NCI-H187 (cell line): ENCODE measurements at regions not wholly inside any gene's neighbourhood (a gene's known extent, or its start where the extent isn't known, plus 50 kb on each side); places are given as distances from the start of the nearest gene placed in this dataset.
"Not testable (repeated sequence)": the region's sequence is repeated elsewhere in the genome, so short reads cannot be mapped to it uniquely, and the experiment has no call there.

Experiments
- DNase-seq, 2 experiments: peaks; one replicate each; lab custom pipeline; 2025; lab: John Stamatoyannopoulos, UW

DNA sequence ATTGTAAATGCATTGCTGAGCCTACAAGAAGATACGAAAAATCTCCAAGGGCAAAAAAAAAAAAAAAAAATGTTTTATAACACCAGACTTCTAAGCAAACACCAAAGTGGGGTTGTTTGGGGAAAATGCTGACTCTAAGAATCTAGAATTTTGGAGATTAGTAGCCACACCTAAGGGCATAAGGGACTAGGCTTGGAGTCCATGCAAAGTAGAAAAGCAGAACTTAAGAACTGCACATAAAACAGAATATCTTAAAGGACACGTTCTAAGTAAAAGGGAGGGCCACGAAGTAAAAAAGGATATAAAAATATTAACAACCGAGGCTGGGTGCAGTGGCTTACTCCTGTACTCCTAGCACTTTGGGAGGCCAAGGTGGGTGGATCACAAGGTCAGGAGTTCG, 269.8 kb upstream of the AUTS2 start:
- DNase-seq = no peak

DNA sequence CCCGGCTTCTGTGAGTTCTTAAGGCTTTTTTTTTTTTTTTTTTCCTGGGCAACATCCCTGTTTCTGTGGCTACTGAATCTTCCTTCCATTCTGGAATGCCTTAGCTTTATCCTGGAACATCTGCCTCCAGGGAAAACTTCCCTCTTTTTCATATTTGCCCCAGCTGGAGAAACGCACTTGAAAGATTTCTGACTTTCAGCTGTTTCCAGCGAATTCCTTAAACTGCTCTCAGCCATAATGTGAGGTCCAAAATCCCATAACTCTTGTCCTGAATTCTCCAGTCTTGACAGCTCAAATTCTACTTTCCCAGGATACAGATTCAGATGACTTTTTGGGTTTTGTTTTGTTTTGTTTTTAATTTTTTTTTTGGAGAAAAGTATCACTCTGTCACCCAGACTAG, 263.6 kb upstream of the AUTS2 start:
- DNase-seq = no peak

DNA sequence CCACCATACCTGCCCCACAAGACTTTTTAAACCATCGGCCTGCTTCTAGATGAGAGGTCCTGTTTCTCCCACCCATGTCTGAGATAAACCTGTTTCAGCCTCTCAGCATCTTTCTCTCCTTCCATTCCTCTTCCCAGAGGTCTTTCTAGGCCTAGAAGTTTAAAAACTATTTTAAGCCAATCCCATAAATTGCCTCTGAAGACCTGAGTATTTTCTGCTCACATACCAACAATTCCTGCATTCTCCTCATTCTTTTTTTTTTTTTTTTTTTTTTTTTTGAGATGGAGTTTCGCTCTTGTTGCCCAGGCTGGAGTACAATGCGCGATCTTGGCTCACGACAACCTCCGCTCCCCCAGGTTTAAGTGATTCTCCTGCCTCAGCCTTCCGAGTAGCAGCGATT, 262.9 kb upstream of the AUTS2 start:
- DNase-seq = no peak

DNA sequence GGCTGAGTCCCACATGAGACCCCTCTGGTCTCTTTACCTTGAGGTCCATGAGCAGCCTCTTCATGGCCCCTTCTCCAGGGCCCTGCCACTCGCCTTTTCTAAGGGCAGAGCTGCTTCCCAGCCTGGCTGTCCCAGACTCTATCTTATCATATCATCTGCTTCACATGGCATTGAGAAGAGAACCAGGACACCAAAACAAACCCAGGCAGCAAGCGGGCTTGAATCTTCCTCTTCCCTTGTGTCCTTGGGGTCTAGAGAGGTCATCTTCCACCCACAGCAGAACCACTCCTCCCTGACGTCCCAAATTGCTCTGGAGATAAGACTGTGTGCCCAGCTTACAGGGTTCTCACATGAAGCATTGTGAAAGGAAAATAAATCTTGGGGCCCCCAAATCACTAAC, 261.3 kb upstream of the AUTS2 start:
- DNase-seq = no peak

DNA sequence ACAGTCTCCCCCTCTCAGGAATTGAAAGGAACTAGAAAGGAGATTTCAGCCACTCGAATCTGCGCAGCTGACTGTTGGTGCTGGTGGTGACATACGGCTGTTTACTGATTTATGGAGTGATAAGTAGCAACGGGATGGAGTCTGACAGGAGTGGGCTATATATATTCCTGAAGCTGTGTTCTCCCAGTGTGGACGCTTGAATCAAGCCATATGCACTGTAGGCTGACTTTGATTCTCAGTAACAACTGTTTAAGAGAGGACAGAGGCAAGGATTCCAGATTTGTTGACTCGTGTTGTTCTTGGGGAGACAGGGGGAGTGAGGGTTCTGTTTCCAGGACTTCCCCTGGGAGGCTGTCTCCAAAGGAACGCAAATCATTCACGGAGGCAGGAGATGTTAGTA, 260.1 kb upstream of the AUTS2 start:
- no peak for DNase-seq

DNA sequence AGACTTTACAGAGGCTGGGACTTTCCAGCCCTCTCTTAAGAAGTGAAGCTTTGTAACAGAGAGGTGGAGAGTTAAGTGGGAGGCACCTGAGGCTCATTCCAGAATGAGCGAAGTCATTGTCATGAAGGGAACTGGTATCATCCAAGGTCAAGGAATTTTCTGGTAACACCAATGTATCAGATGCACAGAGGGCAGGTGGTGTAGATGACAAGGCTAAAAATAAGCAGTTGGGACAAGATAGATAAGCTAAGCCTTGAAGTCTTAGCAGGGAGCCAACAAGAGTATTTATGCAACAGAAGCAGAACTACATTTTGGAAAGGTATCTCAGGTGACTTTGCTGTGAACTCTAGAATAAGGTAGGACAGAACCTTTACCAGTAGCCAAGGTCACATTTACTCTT, 257.0 kb upstream of the AUTS2 start:
- no peak for DNase-seq

DNA sequence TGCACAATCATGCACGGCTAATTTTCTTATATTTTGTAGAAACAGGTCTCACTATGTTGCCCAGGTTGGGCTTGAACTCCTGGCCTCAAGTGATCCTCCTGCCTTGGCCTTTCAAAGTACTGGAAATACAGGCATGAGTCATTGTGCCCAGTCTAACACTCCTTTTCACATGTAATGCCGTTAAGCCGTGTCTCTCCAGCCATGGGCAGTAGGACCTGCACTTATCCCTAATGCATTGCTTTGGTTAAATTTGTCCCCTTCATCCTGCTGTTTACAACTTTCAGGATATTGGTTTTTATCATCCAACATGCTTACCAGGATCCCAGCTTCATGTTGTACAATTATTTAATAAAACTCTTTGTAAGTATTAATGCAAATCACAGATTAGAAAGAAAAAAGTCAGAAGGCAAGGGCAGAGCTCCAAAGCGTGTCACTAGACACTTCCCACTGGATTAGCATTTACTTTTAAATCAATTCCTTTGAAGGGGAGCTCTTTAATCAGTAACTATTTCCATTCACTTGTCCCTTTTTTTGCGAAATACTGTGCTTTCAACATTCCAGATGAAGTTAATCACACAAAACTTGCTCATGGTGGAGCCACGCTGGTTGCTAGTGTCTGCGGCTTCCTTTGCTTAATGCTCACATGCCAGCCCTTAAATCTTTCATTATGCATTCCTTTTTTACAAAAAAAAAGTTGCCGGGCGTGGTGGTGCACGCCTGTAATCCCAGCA, 256.0 kb upstream of the AUTS2 start:
- DNase-seq = no peak

DNA sequence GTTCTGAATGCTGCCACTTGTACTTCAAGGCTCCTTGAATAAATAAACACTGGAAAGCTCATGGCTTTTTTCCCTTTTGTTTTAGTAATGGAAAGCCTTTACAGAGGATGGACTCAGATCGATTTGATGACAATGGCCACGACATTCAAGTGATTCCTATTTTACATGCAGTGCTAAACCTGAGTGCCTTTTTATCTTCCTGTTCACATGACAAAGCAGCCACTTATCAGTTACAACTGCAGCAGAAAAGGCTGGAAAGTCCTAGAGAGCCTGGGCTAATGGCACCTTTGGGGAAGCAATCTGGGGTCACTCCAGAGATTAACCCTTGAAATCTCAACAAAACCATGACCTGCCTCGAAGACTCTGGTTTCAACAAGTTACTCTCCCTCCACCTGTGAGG, 249.0 kb upstream of the AUTS2 start:
- peak; percentile 89 to 99 for DNase-seq

DNA sequence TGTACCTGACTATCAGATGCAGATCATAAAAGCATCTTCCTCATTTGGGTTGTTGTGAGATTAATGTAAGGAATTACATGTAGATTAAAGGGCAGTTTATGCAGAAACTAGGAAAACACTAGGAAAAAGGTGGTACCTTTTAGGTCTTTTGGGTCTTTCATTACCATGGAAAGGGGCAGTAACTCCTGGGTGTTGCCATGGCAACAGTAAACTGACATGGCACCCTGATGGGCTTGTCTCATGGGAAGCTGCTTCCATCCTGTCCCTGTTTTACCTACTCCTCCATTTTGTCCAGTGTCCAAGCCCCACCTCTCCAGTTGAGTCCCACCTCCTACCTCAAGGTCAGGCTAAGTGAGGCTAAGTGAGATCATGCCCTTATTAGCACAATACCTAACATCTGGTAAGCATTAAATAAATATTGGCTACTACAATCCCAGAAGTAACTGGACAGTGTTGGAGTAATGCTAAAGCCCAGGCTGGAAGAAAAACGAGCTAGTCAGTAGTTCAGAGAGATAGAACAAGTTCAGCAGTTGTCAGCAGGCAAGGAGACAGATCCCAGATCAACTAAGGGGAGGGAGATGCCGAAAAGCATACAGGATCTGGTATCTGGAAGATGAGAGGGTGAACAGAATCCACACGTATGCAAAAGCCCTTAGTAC, 240.0 kb upstream of the AUTS2 start:
- DNase-seq = no peak

DNA sequence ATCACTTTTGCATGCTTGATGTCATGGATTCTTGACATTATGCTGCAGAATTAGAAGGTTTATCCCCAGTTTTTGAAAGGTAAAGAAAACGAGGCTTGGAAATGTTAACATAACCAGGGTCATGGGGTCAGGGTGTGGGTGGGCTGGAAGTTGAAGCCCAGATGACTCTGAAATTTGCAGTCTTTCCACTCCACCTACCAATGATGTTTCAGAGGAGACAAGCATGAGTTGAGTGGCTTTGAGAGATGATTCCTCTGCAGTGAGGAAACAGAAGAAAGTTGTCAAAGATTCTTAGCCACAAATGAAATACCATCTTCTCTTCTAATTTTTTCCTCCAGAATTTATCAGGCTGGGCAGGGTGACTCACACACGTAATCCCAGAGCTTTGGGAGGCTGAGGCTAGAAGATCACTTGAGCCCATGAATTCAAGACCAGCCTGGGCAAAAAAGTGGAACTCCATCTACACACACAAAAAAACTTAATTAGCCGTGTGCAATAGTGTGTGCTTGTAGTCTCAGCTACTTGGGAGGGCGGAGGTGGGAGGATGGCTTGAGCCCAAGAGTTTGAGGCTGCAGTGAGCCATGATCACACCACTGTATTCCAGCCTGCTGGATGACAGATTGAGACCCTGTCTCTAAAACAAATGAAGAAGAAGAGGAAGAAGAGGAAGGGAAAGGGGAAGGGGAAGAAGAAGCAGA, 239.1 kb upstream of the AUTS2 start:
- DNase-seq = no peak

DNA sequence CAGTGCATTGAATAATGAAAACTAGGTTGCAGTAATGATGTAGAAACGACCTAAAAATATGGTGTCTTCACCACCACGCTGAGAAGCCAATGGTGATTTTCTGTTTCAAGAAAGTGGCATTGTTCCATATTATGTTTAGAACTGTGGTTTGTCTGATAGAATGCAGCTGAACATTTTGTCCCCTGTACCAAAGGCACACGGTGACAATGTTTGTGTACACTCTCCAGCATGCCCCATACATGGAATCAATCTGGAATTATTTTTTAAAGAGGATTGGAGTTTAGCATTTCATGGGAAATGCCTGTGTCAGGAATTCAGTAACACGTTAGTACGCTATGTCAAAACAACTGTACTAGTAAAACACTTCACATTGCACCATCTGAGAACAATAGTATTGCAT, 237.4 kb upstream of the AUTS2 start:
- no peak for DNase-seq

DNA sequence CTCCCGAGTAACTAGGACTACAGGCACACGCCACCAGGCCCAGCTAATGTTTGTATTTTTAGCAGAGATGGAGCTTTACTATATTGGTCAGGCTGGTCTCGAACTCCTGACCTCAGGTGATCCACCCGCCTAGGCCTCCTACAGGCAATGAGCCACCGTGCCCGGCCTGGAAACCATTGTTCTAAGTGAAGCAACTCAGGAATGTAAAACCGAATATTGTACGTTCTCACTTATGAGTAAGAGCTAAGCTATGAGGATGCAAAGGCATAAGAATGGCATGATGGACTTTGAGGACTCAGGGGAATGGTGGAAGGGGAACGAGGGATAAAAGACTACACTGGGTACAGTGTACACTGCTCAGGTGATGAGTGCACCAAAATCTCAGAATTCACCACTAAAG, 235.1 kb upstream of the AUTS2 start:
- DNase-seq = no peak

DNA sequence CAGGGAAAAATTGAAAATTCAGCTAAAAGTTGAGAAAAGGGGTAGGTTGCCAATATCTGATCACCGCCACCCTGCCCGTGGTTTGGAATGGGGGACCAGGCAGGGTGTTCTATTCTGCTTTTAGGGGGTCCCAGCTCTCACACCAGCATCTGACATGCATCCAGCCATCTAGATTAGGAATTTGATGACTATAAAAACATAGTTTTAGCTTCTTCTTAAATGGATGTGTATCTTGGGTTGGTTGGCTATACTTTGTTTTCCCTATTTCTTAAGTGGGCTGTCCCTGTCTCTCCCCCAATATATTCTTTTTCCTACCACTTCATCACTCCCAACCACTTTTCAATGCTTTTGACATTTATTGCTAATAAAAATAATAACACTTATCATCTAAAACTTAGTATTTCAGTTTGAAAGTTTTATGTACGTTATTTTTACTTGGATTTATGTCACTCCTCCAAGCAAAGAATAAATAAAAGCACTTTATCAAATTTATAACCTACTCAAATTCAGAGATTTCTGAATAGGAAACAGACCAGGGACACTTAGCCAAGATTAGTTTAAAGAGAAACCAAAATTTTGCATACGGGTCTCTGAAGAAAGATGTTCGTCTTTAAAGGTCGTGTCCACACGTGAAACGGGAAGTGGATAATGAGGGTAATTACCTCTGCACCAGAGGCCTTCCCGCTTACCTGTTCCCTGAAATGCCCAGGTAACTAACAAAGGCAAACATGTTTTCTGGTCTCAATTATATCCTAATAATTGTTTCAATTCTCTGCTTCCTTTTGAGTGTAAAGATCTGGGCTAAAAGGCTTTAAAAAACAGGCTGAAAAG, 233.2 kb upstream of the AUTS2 start:
- no peak for DNase-seq

DNA sequence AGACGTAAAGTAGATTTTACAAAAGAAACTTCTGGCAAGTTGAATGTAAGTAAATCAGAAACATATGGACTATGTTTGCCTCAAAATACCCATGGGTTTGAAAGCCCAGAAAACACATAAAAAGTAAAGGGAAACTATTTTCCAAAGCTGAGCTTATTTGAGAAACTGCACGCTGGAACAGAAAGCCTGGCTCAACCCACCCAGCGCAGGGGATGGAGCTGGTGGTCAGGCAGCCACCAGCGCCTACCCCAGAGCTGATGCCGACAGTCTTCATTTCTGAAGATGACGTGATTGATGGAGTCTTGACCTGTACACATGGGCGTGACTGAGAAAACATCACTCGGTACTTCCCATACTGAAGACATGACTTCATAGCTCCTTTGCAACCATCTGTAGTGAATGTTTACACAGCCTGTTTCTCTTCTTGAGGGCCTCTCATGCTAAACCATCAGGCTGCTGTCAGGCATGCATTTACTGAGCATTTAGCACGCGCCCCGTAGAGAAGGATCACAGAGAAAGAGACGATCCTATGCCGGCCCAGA, 232.6 kb upstream of the AUTS2 start:
- peak; percentile 72 to 76 for DNase-seq

DNA sequence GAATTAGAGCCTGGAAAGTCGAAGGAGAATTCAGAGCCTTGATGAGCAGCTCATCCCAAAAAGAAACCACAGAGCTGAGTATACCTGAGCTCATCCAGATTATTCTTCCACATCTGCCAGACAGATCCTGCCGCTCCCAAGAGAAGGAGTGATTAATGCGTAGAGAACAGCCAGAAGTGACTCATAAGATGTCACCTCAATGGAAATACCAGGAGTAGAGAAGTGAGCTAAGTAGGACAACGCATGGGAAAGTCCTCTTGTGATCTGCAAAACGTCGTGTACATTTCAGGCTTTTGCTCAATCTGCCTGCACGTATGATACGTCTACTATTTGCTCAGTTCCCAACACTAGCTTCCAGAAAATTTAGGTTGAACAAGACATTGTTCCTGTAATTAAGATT, 230.5 kb upstream of the AUTS2 start:
- DNase-seq = no peak

DNA sequence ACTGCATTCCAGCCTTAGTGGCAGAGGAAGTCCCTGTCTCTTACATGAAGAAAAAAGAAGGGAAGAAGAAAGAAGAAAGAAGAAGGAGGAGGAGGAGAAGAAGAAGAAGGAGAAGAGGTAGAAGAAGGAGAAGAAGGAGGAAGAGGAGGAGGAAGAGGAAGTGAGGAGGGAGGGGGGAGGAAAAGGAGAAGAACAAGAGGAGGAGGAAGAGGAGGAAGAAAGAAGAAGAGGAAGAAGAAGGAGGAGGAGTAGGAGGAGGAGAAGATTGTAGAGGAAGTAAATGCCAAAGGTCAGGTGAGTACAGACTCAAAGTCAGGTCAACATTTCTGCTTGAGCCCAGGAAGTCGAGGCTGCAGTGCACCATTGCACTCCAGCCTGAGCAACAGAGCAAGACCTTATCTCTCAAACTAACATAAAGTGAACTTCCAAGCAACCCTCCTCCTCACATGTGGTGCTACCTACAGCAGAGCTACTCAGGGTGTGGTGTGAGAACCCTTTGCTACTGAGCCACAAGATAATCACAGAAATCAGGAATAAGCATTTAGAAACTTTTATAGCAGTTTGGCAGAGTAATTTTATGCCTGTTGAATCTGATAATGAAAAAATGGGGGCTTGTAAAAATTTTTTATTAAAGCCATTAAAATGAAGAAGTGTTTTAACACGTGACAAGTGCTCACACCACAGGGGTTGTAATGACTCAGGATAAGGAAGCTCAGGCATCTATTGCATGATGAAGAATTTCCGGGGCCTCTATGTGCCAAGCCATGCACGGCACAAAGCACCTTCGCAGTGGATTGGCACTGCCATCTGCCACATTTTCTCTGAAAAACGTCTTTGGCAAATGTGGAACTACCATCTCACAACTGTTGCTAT, 224.9 kb upstream of the AUTS2 start:
- DNase-seq = no peak

DNA sequence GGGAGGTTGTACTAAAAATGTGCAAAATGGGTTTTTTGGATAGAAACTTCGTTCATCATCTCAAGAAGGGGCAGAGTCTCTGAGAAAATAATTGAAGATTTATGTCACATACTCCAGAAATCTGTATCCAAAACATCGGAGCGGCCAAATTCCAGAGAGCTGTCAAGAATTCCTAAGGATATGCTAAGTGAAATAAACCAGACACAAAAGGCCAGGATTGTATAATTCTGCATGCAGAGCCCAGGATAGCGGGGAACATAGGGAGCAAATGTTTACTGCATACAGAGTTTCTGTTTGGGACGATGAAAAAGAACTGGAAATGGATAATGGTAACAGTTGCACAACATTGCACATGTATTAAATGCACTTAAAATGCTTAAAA, 224.2 kb upstream of the AUTS2 start:
- DNase-seq = no peak

DNA sequence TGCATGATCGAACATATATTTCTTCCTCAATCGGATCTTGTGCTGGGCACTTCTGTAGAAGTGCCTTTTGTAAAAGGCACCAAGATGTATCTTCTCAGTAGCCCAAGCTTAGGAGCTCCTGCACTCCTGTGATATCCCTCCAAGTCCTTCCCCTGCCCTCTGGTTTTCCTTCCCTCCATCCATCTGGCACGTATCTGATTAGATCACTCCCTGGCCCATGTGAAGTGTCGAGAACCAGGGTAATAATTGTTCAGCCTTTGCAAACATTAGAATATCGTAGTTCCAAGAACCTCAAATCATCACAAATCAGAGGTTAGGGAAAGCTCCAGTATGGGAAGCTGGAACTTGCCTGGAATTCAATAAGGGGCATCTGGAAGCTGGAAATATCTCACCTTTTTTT, 221.1 kb upstream of the AUTS2 start:
- no peak for DNase-seq

DNA sequence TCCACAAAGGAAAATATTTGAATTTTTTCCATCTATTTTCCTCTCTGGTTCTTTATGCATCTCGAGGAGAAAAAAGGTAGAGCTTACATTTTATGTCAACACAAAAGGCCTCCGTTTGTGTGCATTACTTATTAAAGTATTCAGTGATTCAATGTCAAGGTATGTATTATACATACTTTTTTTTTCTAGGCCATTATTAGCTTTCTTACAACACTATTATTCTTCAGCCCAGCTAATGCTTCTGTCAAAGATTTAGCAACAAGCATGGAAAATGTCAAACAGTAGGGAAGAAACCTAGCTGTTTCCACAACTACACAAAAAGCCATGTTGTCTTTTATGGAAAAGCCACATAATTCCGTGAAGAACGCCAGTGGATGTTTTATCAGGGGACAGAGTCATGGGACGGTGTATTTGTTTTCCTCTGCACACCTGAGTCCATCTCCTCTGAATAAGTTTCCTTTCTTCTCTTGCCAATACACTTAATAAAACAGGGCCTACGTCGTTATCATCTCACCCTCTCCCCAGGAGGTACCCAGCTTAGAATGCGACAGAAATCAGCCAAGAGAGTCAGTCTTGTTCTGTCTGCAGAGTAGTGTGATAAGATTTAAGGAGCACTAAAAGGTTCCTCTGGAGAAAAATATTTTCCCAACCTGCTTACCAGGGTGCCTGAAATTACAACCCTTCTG, 209.7 kb upstream of the AUTS2 start:
- DNase-seq = no peak

DNA sequence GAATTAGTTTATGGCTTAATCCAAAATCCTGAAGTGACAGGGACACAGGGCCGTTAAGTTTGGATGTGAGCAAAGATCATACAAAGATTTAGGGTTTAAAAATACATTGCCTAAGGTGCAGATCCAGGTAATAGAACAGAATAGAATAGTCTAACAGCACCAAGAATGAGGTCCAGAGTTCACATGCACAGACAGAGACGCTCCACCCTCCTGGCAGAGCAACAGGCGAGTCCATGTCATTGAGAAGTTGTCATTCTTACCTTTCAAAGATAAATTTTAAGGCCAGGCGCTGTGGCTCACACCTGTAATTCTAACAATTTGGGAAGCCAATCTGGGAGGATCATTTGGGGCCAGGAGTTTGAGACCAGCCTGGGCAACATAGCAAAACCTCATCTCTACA, 209.1 kb upstream of the AUTS2 start:
- no peak for DNase-seq

DNA sequence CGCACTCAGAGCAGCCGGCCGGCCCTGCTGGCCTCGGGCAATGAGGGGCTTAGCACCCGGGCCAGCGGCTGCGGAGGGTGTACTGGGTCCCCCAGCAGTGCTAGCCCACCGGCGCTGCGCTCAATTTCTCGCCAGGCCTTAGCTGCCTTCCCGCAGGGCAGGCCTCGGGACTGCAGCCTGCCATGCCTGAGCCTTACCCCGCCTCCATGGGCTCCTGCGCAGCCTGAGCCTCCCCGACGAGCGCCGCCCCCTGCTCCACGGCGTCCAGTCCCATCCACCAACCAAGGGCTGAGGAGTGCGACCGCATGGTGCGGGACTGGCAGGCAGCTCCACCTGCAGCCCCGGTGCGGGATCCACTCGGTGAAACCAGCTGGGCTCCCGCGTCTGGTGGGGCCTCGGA, 204.4 kb upstream of the AUTS2 start:
- not testable (repeated sequence) for DNase-seq
